NCI-H2227 (cell line): ENCODE measurements at regions not wholly inside any gene's neighbourhood (a gene's known extent, or its start where the extent isn't known, plus 50 kb on each side); places are given as distances from the start of the nearest gene placed in this dataset.
"Not testable (repeated sequence)": the region's sequence is repeated elsewhere in the genome, so short reads cannot be mapped to it uniquely, and the experiment has no call there.

ENCODE experiments used
- DNase-seq: peaks from one replicate; lab custom pipeline; 2025; ENCODE audit not compliant: unreplicated experiment; lab: John Stamatoyannopoulos, UW

GRCh38 chr1:221241157-221241556 is 361.9 kb downstream of the HLX start:
- DNase-seq: no peak

GRCh38 chr1:221241592-221241991 is 362.3 kb downstream of the HLX start:
- DNase-seq: no peak

GRCh38 chr1:221246067-221246466 is 366.8 kb downstream of the HLX start:
- DNase-seq: no peak

GRCh38 chr1:221246628-221247415 is 367.6 kb downstream of the HLX start:
- DNase-seq: no peak

GRCh38 chr1:221251580-221251979 is 372.3 kb downstream of the HLX start:
- DNase-seq: no peak

GRCh38 chr1:221254813-221255212 is 375.6 kb downstream of the HLX start:
- no peak for DNase-seq

- no peak for DNase-seq
Measured at GRCh38 chr1:221256773-221257172, 377.5 kb downstream of the HLX start.

GRCh38 chr1:221257548-221257947 is 378.3 kb downstream of the HLX start:
- DNase-seq: not testable (repeated sequence)

- not testable (repeated sequence) for DNase-seq
Measured at GRCh38 chr1:221262677-221263076, 383.4 kb downstream of the HLX start.

- no peak for DNase-seq
Measured at GRCh38 chr1:221263831-221264767, 384.9 kb downstream of the HLX start.

- no peak for DNase-seq
Measured at GRCh38 chr1:221264848-221265247, 385.6 kb downstream of the HLX start.

GRCh38 chr1:221268295-221268694 is 389.1 kb downstream of the HLX start:
- DNase-seq: no peak

GRCh38 chr1:221271701-221272100 is 392.5 kb downstream of the HLX start:
- no peak for DNase-seq

- DNase-seq: no peak
Measured at GRCh38 chr1:221272940-221273339, 393.7 kb downstream of the HLX start.

GRCh38 chr1:221274373-221274772 is 395.1 kb downstream of the HLX start:
- no peak for DNase-seq

- DNase-seq: no peak
Measured at GRCh38 chr1:221276896-221277409, 397.7 kb downstream of the HLX start.

GRCh38 chr1:221279146-221279545 is 399.9 kb downstream of the HLX start:
- DNase-seq: no peak

GRCh38 chr1:221283532-221283931 is 404.3 kb downstream of the HLX start:
- no peak for DNase-seq

- DNase-seq: no peak
Measured at GRCh38 chr1:221284028-221284427, 404.8 kb downstream of the HLX start.

GRCh38 chr1:221284991-221285390 is 405.7 kb downstream of the HLX start:
- not testable (repeated sequence) for DNase-seq

- not testable (repeated sequence) for DNase-seq
Measured at GRCh38 chr1:221285458-221286210, 406.4 kb downstream of the HLX start.
